Omental fat pad (tissue), 3 donors: ENCODE measurements at regions not wholly inside any gene's neighbourhood (a gene's known extent, or its start where the extent isn't known, plus 50 kb on each side); places are given as distances from the start of the nearest gene placed in this dataset.
A peak's percentile ranks its signal among the peaks of the same experiment; 100 is the strongest.

ENCODE experiments used
- ATAC-seq: fragments of 150-250 bp; one replicate; pipeline ENCODE4 v1.9.1; 2016; ENCODE audit warnings: mild to moderate bottlenecking, moderate library complexity; ENCODE audit not compliant: low FRiP score
- DNase-seq: peaks from one replicate; pipeline ENCODE4 v3.0.0-alpha.2; 2019; ENCODE audit warnings: low spot score
- CTCF ChIP-seq, 3 donors: fragments of 450-650 bp; IDR thresholded peaks; one replicate each; pipeline ENCODE4 v1.5.1; 2016 to 2017; ENCODE audit warnings: antibody characterized with exemption in 3 of 3, mild to moderate bottlenecking in 3 of 3, moderate library complexity in 2 of 3

- no peak for ATAC-seq
These were observed 119.2 kb upstream of the PJA1 start for GRCh38 chrX:69284491-69284890.

GRCh38 chrX:69282893-69283690 is 117.8 kb upstream of the PJA1 start:
- TF ChIP-seq CTCF (IDR thresholded peaks at IDR 0.05): no peak
- ATAC-seq: no peak
- DNase-seq: no peak

More at GRCh38 chrX:69284491-69284890, 119.2 kb upstream of the PJA1 start:
- no peak for TF ChIP-seq CTCF (IDR thresholded peaks at IDR 0.05)
- no peak for DNase-seq

- ATAC-seq: no peak
These were observed 115.7 kb upstream of the PJA1 start for GRCh38 chrX:69280933-69281332.

GRCh38 chrX:69279234-69279633 is 114.0 kb upstream of the PJA1 start:
- TF ChIP-seq CTCF (IDR thresholded peaks at IDR 0.05): no peak
- DNase-seq (no peak), ATAC-seq (no peak)

More at GRCh38 chrX:69280933-69281332, 115.7 kb upstream of the PJA1 start:
- DNase-seq: no peak
- TF ChIP-seq CTCF (IDR thresholded peaks at IDR 0.05): no peak

- DNase-seq: no peak
- ATAC-seq: peak; percentile 14
- no peak for TF ChIP-seq CTCF (IDR thresholded peaks at IDR 0.05)
These were observed 112.9 kb upstream of the PJA1 start for GRCh38 chrX:69278031-69278687.

- TF ChIP-seq CTCF (IDR thresholded peaks at IDR 0.05): no peak
- ATAC-seq (no peak), DNase-seq (no peak)
These were observed 112.2 kb upstream of the PJA1 start for GRCh38 chrX:69277369-69277990.
